Thyroid gland (tissue), 4 donors: ENCODE measurements at regions not wholly inside any gene's neighbourhood (a gene's known extent, or its start where the extent isn't known, plus 50 kb on each side); places are given as distances from the start of the nearest gene placed in this dataset.

Experiments
- POLR2A ChIP-seq, 2 donors: fragments of 450-650 bp; IDR thresholded peaks; one replicate each; pipeline ENCODE4 v1.6.1; 2017; ENCODE audit warnings: antibody characterized with exemption in 2 of 2, mild to moderate bottlenecking in 2 of 2, moderate library complexity in 1 of 2
- TF ChIP-seq, protein P1 (sequence below), 6 experiments: fragments of 200-600 bp in 3 of 6; fragments of 450-650 bp in 3 of 6; sonication (generic) in 3 of 6; IDR thresholded peaks; one replicate each; pipeline ENCODE4 v1.5.1; 2016 to 2019; ENCODE audit warnings: antibody characterized with exemption in 6 of 6, mild to moderate bottlenecking in 2 of 6, inconsistent platforms in 1 of 6, moderate library complexity in 1 of 6

DNA sequence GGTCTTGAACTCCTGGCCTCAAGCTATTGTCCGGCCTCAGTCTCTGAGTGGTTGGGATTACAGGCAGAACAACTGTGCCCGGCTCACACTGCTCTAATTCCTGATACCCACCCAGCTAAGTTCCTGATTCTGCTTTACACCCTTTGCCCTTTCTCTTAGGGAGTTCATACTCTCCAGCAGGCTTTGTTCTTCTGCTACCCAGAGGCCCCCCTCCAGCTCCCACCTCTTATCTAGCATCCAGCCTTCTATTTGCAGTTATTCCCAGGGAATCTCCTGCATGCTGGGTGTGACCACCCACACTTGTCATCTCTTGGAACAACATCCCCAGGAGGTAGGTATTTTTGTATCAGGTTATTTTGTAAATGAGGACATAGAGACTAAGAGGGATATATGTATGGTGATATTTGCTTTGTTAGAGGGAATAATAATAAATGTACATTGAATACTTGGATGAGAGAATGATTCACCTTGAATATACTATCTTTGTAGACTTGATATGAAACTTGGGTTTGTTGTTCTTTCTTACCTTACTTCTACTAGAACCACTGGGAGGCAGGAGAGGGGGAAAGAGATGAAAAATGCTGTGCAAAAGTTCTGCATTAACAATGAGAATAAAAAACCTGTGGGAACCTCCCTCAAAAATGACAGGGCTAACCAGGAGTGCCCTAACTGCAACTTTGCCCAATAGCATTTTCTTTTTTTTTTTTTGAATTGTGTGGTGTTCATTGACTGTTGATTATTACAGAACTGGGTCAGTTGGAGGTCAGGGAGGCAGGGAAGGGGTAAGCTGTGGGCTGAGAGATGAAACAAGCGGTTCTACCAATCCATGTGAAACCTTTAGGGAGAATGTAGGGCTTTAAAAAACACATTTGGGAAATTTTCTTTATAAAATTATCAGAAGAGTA lies 157.4 kb downstream of the SPRY1 start:
- TF ChIP-seq, protein P1, sequence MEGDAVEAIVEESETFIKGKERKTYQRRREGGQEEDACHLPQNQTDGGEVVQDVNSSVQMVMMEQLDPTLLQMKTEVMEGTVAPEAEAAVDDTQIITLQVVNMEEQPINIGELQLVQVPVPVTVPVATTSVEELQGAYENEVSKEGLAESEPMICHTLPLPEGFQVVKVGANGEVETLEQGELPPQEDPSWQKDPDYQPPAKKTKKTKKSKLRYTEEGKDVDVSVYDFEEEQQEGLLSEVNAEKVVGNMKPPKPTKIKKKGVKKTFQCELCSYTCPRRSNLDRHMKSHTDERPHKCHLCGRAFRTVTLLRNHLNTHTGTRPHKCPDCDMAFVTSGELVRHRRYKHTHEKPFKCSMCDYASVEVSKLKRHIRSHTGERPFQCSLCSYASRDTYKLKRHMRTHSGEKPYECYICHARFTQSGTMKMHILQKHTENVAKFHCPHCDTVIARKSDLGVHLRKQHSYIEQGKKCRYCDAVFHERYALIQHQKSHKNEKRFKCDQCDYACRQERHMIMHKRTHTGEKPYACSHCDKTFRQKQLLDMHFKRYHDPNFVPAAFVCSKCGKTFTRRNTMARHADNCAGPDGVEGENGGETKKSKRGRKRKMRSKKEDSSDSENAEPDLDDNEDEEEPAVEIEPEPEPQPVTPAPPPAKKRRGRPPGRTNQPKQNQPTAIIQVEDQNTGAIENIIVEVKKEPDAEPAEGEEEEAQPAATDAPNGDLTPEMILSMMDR (IDR thresholded peaks at IDR 0.05) = no peak
- TF ChIP-seq POLR2A (IDR thresholded peaks at IDR 0.05) = no peak
